ENCODE measurements at regions not wholly inside any gene's neighbourhood (a gene's known extent, or its start where the extent isn't known, plus 50 kb on each side); places are given as distances from the start of the nearest gene placed in this dataset.

GRCh38 chr11:70640408-70640807 is 242.1 kb downstream of the CTTN start:
- intact Hi-C loops (cut with micrococcal nuclease), result no loop called here
- Mint-ChIP-seq H3K27me3 (peaks cover 4% of the 10 kb centered on the region), H3K36me3 (no peaks in the 10 kb centered on the region), H3K27ac (no peak overlapping the region), H3K4me3 (no peak overlapping the region), H3K4me1 (ENCODE audit: low read depth) (no peaks in the 10 kb centered on the region), H3K9me3 (no peaks in the 10 kb centered on the region)
- DNase-seq, result no peak
- CTCF ChIA-PET, result no interaction called here
- POLR2A ChIA-PET, result no interaction called here

- ChIA-PET CTCF (no interaction called here), POLR2A (no interaction called here)
- DNase-seq, result no peak
- H3K4me3 Mint-ChIP-seq, result no peak overlapping the region
- H3K27ac Mint-ChIP-seq, result no peak overlapping the region
- H3K27me3 Mint-ChIP-seq, result peaks cover 7% of the 10 kb centered on the region
- H3K36me3 Mint-ChIP-seq, result no peaks in the 10 kb centered on the region
- H3K4me1 Mint-ChIP-seq (ENCODE audit: low read depth), result no peaks in the 10 kb centered on the region
- H3K9me3 Mint-ChIP-seq, result no peaks in the 10 kb centered on the region
- intact Hi-C loops (cut with micrococcal nuclease), result no loop called here
Observed at GRCh38 chr11:70641369-70641768, 243.0 kb downstream of the CTTN start.

- Mint-ChIP-seq H3K27ac (no peak overlapping the region), H3K36me3 (no peaks in the 10 kb centered on the region), H3K4me1 (ENCODE audit: low read depth) (no peaks in the 10 kb centered on the region), H3K4me3 (no peak overlapping the region), H3K9me3 (no peaks in the 10 kb centered on the region), H3K27me3 (peaks cover 11% of the 10 kb centered on the region)
- intact Hi-C loops (cut with micrococcal nuclease), result no loop called here
- no peak for DNase-seq
- ChIA-PET CTCF (no interaction called here), POLR2A (no interaction called here)
Observed at GRCh38 chr11:70642266-70642665, 243.9 kb downstream of the CTTN start.

GRCh38 chr11:70643642-70644041 is 245.3 kb downstream of the CTTN start:
- CTCF ChIA-PET, result no interaction called here
- intact Hi-C loops (cut with micrococcal nuclease), result no loop called here

GRCh38 chr11:70644343-70645060 is 246.2 kb downstream of the CTTN start:
- Mint-ChIP-seq H3K36me3 (no peaks in the 10 kb centered on the region), H3K4me1 (ENCODE audit: low read depth) (no peaks in the 10 kb centered on the region), H3K9me3 (no peaks in the 10 kb centered on the region), H3K27ac (no peak overlapping the region), H3K4me3 (no peak overlapping the region), H3K27me3 (peaks cover 12% of the 10 kb centered on the region)
- no peak for DNase-seq
- POLR2A ChIA-PET, result no interaction called here
- CTCF ChIA-PET, result no interaction called here
- intact Hi-C loops (cut with micrococcal nuclease), result no loop called here

More at GRCh38 chr11:70643642-70644041, 245.3 kb downstream of the CTTN start:
- no peak overlapping the region for H3K4me3 Mint-ChIP-seq
- DNase-seq, result no peak
- H3K9me3 Mint-ChIP-seq, result no peaks in the 10 kb centered on the region
- no peaks in the 10 kb centered on the region for H3K36me3 Mint-ChIP-seq
- POLR2A ChIA-PET, result no interaction called here
- H3K27me3 Mint-ChIP-seq, result peaks cover 12% of the 10 kb centered on the region
- no peaks in the 10 kb centered on the region for H3K4me1 Mint-ChIP-seq (ENCODE audit: low read depth)
- H3K27ac Mint-ChIP-seq, result no peak overlapping the region

- DNase-seq, result no peak
- H3K4me3 Mint-ChIP-seq, result no peak overlapping the region
- ChIA-PET CTCF (no interaction called here), POLR2A (no interaction called here)
- peaks cover 12% of the 10 kb centered on the region for H3K27me3 Mint-ChIP-seq
- H3K4me1 Mint-ChIP-seq (ENCODE audit: low read depth), result no peaks in the 10 kb centered on the region
- H3K9me3 Mint-ChIP-seq, result peaks cover 2% of the 10 kb centered on the region
- H3K27ac Mint-ChIP-seq, result no peak overlapping the region
- H3K36me3 Mint-ChIP-seq, result no peaks in the 10 kb centered on the region
- intact Hi-C loops (cut with micrococcal nuclease), result no loop called here
Observed at GRCh38 chr11:70645537-70645936, 247.2 kb downstream of the CTTN start.

- H3K27ac Mint-ChIP-seq, result no peak overlapping the region
- intact Hi-C loops (cut with micrococcal nuclease), result no loop called here
- H3K36me3 Mint-ChIP-seq, result no peaks in the 10 kb centered on the region
- peaks cover 12% of the 10 kb centered on the region for H3K27me3 Mint-ChIP-seq
- no peak overlapping the region for H3K4me3 Mint-ChIP-seq
- no peaks in the 10 kb centered on the region for H3K4me1 Mint-ChIP-seq (ENCODE audit: low read depth)
- peaks cover 2% of the 10 kb centered on the region for H3K9me3 Mint-ChIP-seq
- no peak for DNase-seq
- ChIA-PET CTCF (no interaction called here), POLR2A (no interaction called here)
Observed at GRCh38 chr11:70646272-70647049, 248.1 kb downstream of the CTTN start.

- H3K4me1 Mint-ChIP-seq (ENCODE audit: low read depth), result no peaks in the 10 kb centered on the region
- CTCF ChIA-PET, result no interaction called here
- no peak overlapping the region for H3K27ac Mint-ChIP-seq
- H3K4me3 Mint-ChIP-seq, result no peak overlapping the region
- no peak for DNase-seq
- H3K27me3 Mint-ChIP-seq, result peaks cover 12% of the 10 kb centered on the region
- intact Hi-C loops (cut with micrococcal nuclease), result no loop called here
- POLR2A ChIA-PET, result no interaction called here
- H3K36me3 Mint-ChIP-seq, result no peaks in the 10 kb centered on the region
- H3K9me3 Mint-ChIP-seq, result peaks cover 2% of the 10 kb centered on the region
Observed at GRCh38 chr11:70647188-70648166, 249.1 kb downstream of the CTTN start.

GRCh38 chr11:70650075-70650909 is 252.0 kb downstream of the CTTN start:
- peaks cover 8% of the 10 kb centered on the region for H3K27me3 Mint-ChIP-seq
- peaks cover 2% of the 10 kb centered on the region for H3K9me3 Mint-ChIP-seq
- H3K27ac Mint-ChIP-seq, result no peak overlapping the region
- no peak overlapping the region for H3K4me3 Mint-ChIP-seq
- POLR2A ChIA-PET, result no interaction called here
- intact Hi-C loops (cut with micrococcal nuclease), result no loop called here
- no peaks in the 10 kb centered on the region for H3K4me1 Mint-ChIP-seq (ENCODE audit: low read depth)
- CTCF ChIA-PET, result no interaction called here
- no peaks in the 10 kb centered on the region for H3K36me3 Mint-ChIP-seq
- peak; percentile 58 for DNase-seq

- no peaks in the 10 kb centered on the region for H3K36me3 Mint-ChIP-seq
- no peaks in the 10 kb centered on the region for H3K4me1 Mint-ChIP-seq (ENCODE audit: low read depth)
- no peak overlapping the region for H3K27ac Mint-ChIP-seq
- intact Hi-C loops (cut with micrococcal nuclease), result no loop called here
- CTCF ChIA-PET, result no interaction called here
- no peak for DNase-seq
- H3K27me3 Mint-ChIP-seq, result peaks cover 11% of the 10 kb centered on the region
- H3K9me3 Mint-ChIP-seq, result peaks cover 2% of the 10 kb centered on the region
- POLR2A ChIA-PET, result no interaction called here
- no peak overlapping the region for H3K4me3 Mint-ChIP-seq
Observed at GRCh38 chr11:70651031-70651430, 252.7 kb downstream of the CTTN start.

GRCh38 chr11:70654016-70654415 is 255.7 kb downstream of the CTTN start:
- DNase-seq, result no peak
- intact Hi-C loops (cut with micrococcal nuclease), result no loop called here
- Mint-ChIP-seq H3K4me3 (no peak overlapping the region), H3K27me3 (peaks cover 17% of the 10 kb centered on the region), H3K4me1 (ENCODE audit: low read depth) (no peaks in the 10 kb centered on the region), H3K36me3 (no peaks in the 10 kb centered on the region), H3K27ac (no peak overlapping the region), H3K9me3 (peaks cover 2% of the 10 kb centered on the region)
- ChIA-PET CTCF (no interaction called here), POLR2A (no interaction called here)

- DNase-seq, result no peak
- H3K27me3 Mint-ChIP-seq, result peaks cover 23% of the 10 kb centered on the region
- no peaks in the 10 kb centered on the region for H3K9me3 Mint-ChIP-seq
- intact Hi-C loops (cut with micrococcal nuclease), result no loop called here
- ChIA-PET POLR2A (no interaction called here), CTCF (no interaction called here)
- no peak overlapping the region for H3K4me3 Mint-ChIP-seq
- no peak overlapping the region for H3K27ac Mint-ChIP-seq
- no peaks in the 10 kb centered on the region for H3K4me1 Mint-ChIP-seq (ENCODE audit: low read depth)
- no peaks in the 10 kb centered on the region for H3K36me3 Mint-ChIP-seq
Observed at GRCh38 chr11:70655816-70656215, 257.5 kb downstream of the CTTN start.
